ENCODE measurements at regions not wholly inside any gene's neighbourhood (a gene's known extent, or its start where the extent isn't known, plus 50 kb on each side); places are given as distances from the start of the nearest gene placed in this dataset.

- TF ChIP-seq CTCF (IDR thresholded peaks at IDR 0.05) (no peak), POLR2AphosphoS5 (IDR thresholded peaks at IDR 0.05; ENCODE audit: low read depth, low read length) (no peak)
These were observed 78.5 kb downstream of the MAIP1 start for GRCh38 chr2:200033929-200034328.
